HG03045 (cell line): ENCODE measurements at regions not wholly inside any gene's neighbourhood (a gene's known extent, or its start where the extent isn't known, plus 50 kb on each side); places are given as distances from the start of the nearest gene placed in this dataset.

Experiments used
- ATAC-seq: cut with Tn5 transposase; IDR thresholded peaks from one replicate; pipeline ENCODE4 v1.9.1; 2021; ENCODE audit warnings: mild to moderate bottlenecking, moderate library complexity; ENCODE audit not compliant: unreplicated experiment

DNA sequence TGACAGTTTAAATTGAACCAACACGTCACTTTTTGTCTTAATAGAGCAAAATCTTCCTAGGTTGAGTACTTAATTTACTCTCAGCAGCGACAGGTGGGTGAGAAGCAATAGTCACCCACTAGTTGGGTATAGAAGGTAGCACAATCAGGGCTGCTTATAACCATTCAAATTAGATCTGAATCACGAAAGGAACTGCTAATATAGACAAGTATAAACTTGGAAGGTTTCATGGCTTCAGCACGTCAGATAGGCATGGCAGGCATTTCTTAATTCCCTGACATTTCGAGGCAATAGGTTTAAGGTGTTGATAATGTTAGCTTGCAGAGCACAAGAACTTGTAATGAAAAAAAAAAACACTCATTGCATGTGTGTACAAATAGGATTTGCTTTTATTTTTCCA lies 853.4 kb downstream of the PCDH7 start:
- no peak for ATAC-seq

GRCh38 chr4:31575504-31575903 lies 855.3 kb downstream of the PCDH7 start:
- no peak for ATAC-seq

DNA sequence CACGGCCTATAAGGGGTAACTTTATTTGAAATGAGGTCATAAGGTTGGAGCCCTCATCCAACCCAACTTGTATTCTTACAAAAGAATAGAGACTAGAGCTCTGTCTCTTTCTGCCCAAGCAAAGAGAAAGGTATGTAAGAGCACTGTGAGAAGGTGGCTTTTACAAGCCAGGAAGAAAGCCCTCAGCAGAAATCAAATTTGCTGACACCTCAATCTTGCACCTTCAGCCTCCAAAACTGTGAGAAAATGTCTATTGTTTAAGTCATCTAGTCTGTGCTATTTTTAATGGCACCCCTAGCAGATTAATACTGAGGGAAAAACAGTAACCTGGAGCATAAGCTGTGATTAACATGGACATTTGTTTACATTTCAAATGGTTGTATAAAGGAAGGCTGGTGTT lies 860.7 kb downstream of the PCDH7 start:
- ATAC-seq, result no peak

DNA sequence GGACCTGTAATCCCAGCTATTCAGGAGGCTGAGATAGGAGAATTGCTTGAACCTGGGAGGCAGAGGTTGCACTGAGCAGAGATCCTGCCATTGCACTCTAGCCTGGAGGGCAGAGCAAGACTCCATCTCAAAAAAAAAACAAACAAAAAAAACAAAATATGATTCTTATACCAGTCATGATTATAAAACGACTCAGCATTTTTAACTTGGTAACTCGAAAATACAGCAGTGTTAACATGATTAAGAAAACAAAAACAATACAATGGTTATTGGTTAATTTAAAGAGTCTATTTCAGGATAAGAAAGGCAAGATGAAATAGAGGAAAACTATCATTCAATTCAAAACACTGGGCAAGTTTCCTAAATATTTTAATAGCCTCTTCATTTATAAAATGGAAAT lies 865.3 kb downstream of the PCDH7 start:
- ATAC-seq, result no peak

DNA sequence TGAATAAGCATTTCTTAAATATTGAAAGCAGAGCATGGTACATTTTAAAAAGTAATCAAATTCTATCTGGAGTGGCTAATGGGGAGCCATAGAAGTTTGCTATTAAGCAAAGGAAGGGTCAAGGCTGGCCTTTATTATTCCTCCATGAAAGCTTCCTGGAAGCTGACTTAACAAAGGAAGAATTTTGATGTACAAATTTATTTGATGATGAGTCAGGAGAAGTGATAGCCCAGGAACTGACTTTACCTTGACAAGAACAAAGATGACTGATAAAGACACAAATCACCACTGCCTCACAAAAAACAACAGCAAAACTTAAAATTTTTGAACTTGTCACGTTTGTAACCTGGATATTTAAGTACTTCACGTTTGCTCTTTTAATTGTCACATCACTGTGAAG lies 872.1 kb downstream of the PCDH7 start:
- ATAC-seq, result no peak

- ATAC-seq, result no peak
Measured at GRCh38 chr4:31595496-31595895, 875.3 kb downstream of the PCDH7 start.

DNA sequence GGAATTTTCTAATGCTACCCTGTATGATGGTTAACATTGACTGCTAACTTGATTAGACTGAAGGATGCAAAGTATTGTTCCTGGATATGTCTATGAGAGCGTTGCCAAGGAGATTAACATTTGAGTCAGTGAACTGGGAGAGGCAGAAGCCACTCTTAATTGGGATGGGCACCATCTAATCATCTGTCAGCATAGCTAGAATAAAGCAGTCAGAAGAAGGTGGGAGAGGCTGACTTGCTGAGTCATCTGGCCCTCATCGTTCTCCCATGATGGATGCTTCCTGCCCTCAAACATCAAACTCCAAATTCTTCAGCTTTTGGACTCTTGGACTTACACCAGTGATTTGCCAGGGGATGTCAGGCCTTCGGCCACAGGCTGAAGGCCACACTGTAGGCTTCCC lies 878.5 kb downstream of the PCDH7 start:
- no peak for ATAC-seq

DNA sequence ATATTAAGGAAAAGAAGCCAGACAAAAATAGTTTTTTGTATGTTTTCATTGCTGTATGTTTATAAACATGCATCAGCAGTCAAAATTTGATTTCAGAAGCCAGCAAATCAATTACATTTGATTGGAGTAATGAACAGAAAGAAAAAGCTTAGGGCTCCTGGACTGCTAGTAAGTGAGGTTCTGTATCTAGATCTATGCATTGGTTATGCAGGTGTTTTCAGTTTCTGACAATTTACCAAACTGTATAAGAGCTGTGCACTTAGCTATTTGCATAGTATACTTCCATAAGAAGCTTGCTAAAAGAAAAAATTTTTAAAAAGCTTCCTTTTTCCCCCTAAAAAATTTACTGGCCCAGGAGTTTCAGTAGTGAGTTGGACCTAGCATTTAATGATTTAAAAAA lies 881.6 kb downstream of the PCDH7 start:
- no peak for ATAC-seq

GRCh38 chr4:31613946-31614623 lies 893.9 kb downstream of the PCDH7 start:
- ATAC-seq, result no peak

- ATAC-seq, result no peak
Measured at GRCh38 chr4:31617667-31618066, 897.5 kb downstream of the PCDH7 start.

- ATAC-seq, result no peak
Measured at GRCh38 chr4:31620476-31620875, 900.3 kb downstream of the PCDH7 start.

GRCh38 chr4:31645236-31645635 lies 925.1 kb downstream of the PCDH7 start:
- no peak for ATAC-seq

GRCh38 chr4:31647786-31648185 lies 927.6 kb downstream of the PCDH7 start:
- no peak for ATAC-seq

DNA sequence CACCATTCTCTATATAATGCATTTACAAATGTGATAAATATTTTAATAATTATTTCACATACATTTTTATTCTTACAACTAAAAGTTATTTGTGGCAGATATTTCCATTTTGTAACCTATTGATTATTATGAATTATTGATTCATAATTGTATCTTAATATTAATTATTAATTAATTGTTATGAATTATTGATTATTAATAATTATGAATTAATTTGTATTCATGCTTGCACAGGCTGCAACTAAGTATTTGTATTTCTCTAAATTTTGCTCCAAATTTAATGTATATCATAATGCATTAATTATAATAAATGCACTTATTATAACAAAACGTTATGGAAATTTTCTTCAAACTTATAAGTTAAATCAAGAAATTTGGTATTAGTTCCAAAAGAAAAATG lies 929.7 kb downstream of the PCDH7 start:
- ATAC-seq, result no peak

DNA sequence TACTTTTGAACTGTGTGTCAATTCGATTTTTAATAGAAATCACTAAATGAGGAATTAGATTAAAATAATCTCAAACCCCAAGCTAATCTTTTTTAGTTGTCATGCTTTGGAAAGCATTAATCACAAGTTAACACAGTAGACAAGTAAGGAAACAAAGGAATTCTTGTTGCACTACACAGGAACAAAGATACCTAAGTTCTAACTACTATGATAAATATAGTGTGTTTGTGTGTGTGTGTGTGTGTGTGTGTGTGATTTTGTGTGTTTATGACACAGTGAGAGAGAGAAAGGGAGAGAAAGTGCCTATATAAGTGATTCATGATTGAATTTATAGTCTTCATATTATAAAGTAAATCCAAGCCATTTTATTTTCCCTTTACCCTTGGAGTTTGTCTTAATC lies 931.4 kb downstream of the PCDH7 start:
- no peak for ATAC-seq

DNA sequence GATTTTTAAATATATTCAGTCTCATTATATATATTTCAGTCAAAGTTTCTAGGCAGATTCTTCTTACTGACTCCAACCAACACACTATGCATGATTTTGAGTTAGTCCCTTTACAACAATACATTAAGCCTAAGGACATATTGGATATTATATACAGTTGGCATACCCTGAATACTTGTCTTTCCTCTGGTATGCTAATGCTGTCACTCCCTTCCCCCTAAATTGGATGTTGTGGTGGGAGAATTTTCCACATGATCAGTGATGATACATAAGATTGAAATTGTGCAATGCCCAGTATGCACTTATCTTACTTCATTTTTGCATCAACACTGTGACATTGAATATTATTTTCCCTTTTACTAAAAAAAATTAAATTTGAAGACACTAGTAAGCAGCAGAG lies 935.2 kb downstream of the PCDH7 start:
- ATAC-seq, result no peak

DNA sequence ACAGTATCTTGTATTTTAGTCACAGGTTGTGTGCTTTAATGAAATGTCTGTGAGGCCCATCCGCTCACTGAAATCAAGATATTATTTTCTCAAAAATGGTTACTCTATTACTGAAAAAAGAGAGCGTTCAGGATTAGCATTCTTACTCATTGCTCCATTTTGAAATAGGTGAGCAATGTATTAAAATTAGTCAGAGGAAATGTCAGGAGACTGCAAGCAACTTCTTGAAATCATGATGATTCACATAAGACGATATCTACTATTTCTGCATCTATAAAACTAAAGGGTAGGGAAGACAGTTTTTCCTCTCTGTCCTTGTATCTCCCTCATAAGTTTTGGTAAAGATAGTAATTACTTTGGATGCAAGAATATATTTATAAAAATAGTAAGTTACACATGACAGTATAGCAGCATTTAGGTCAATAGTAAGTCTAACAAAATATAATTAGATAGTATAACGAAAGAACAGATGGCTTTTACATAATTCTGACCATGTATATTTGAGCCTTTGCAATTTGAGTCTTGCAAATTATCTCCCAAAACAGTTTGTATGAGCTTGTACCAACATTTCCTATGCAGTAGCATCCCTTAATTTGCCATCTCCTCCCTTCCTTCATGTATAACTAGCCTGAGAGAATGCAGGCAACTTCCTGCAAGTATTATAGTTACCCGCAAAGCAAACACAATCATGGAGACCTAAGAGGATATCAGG lies 937.8 kb downstream of the PCDH7 start:
- no peak for ATAC-seq

- no peak for ATAC-seq
Measured at GRCh38 chr4:31660916-31661315, 940.7 kb downstream of the PCDH7 start.

GRCh38 chr4:31662951-31663350 lies 942.8 kb downstream of the PCDH7 start:
- ATAC-seq, result no peak

DNA sequence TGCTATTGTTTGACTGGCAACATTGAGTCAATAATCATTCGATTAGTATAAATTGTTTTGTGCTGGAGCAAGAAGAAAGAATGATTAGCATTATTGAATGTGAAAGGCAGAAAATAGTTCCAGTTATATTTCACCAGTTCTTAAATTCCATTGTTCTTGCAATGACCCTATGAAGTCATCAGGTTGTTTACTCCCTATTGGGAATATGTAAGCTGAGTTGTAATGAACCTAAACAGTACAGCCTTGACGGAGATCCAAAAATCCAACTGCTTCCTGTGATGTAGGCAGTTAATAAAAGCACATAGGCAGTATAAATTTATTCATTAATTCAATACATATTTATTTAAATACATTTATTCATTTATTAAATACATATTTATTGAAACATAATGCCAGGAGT lies 947.5 kb downstream of the PCDH7 start:
- no peak for ATAC-seq

DNA sequence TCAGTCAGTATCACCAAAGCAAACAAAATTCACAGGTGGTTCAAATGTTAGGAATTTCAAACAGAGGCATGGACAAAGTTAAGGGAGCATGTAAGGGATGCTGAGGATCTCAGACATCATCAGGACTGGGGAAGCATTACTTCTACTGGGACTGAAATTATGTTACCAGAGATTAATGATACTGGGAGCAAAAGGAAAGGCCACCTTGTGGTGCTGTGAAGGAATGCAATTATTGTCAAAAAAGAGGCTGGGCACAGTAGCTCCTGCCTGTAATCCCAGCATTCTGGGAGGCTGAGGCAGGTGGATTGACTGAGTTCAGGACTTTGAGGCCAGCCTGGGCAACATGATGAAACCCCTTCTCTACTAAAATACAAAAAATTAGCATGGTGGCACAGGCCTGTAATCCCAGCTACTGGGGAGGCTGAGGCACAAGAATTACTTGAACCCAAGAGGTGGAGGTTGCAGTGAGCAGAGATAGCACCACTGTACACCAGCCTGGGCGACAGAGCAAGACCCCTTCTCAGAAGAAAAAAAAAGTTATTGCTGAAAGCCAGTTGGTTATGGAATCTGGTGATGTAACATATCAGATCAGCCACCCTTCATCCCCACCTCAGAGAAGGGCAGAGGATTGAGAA lies 954.3 kb downstream of the PCDH7 start:
- ATAC-seq, result no peak

DNA sequence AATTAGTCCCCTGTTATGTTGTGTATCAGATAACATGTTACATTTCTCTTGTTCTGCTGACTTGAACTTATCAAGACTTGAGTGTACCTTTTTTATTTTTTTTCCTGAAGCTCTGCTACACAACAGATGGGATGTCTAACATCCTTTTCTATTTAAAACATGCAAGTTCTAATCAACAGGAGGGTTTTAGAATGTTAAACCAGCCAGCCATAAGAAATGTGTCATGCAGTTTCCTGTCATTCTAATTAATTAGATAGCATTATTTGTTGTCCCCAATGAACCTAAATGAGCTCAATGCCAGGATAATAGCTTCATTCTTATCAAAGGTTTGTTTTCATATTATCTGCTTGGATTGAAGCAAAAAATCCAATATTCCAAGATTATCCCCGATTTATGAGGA lies 958.2 kb downstream of the PCDH7 start:
- no peak for ATAC-seq
